Caco-2 (cell line): ENCODE measurements at regions not wholly inside any gene's neighbourhood (a gene's known extent, or its start where the extent isn't known, plus 50 kb on each side); places are given as distances from the start of the nearest gene placed in this dataset.

Source experiments
- BruUV-seq: library from RNA; stranded (reverse); fragments of 400-500 nt; replicated peaks from 2 replicates; lab custom pipeline; 2021; lab: Mats Ljungman, UMichigan
- CTCF ChIA-PET: fragments of 300-600 bp; sonication (Branson Sonifier 250); formaldehyde crosslinking; loops from one replicate; lab custom pipeline; 2022; ENCODE audit warnings: antibody characterized with exemption; lab: Charles Lee
- POLR2A ChIA-PET: fragments of 300-600 bp; sonication (Branson Sonifier 250); formaldehyde crosslinking; loops from one replicate; lab custom pipeline; 2022; ENCODE audit warnings: antibody characterized with exemption; lab: Charles Lee
- DNase-seq, 2 experiments: peaks; one replicate each; pipeline versions ENCODE4 v3.0.0 to v3.0.0-alpha.2; 2020 to 2022
- H3K27me3 ChIP-seq: replicated peaks from 2 replicates; pipeline ENCODE4 v1.6.0; 2011; ENCODE audit warnings: low read length; ENCODE audit not compliant: control insufficient read depth, insufficient read depth
- H3K36me3 ChIP-seq: 2 replicates; pipeline ENCODE4 v1.5.1; 2011; ENCODE audit warnings: low read length; ENCODE audit not compliant: control insufficient read depth, insufficient read depth
- H3K4me1 ChIP-seq: fragments of 250-450 bp; sonication (Bioruptor Pico); 2 replicates; pipeline ENCODE4 v1.5.1; 2020; ENCODE audit warnings: mild to moderate bottlenecking
- H3K4me3 ChIP-seq: 2 replicates; pipeline ENCODE4 v1.5.1; 2011; ENCODE audit warnings: low read depth, mild to moderate bottlenecking, control low read depth, low read length
- H3K9me3 ChIP-seq: fragments of 250-450 bp; sonication (Bioruptor Pico); 2 replicates; pipeline ENCODE4 v1.5.1; 2020; ENCODE audit warnings: mild to moderate bottlenecking, moderate library complexity
- H3K27ac Mint-ChIP-seq: one replicate; pipeline ENCODE4 v1.8.0; 2022; ENCODE audit warnings: mixed read lengths; ENCODE audit not compliant: unreplicated experiment
- H3K27me3 Mint-ChIP-seq: one replicate; pipeline ENCODE4 v1.8.0; 2022; ENCODE audit warnings: mixed read lengths; ENCODE audit not compliant: insufficient read depth, unreplicated experiment
- H3K36me3 Mint-ChIP-seq: one replicate; pipeline ENCODE4 v1.8.0; 2022; ENCODE audit warnings: mild to moderate bottlenecking, mixed read lengths; ENCODE audit not compliant: insufficient read depth, unreplicated experiment
- H3K4me1 Mint-ChIP-seq: one replicate; pipeline ENCODE4 v1.8.0; 2022; ENCODE audit warnings: low read depth, mixed read lengths; ENCODE audit not compliant: unreplicated experiment
- H3K4me3 Mint-ChIP-seq: one replicate; pipeline ENCODE4 v1.8.0; 2022; ENCODE audit warnings: mild to moderate bottlenecking, moderate library complexity, mixed read lengths; ENCODE audit not compliant: unreplicated experiment
- H3K9me3 Mint-ChIP-seq: one replicate; pipeline ENCODE4 v1.8.0; 2022; ENCODE audit warnings: mixed read lengths; ENCODE audit not compliant: unreplicated experiment
- CTCF ChIP-seq, 2 experiments: fragments of 200-600 bp in 1 of 2; IDR thresholded peaks; 1 replicate in 1 of 2; 2 replicates in 1 of 2; pipeline versions ENCODE4 v1.5.1 to v1.8.0; 2011 to 2022; ENCODE audit warnings: antibody characterized with exemption in 1 of 2, control low read depth in 1 of 2, inconsistent platforms in 1 of 2, low read depth in 1 of 2, low read length in 1 of 2, mild to moderate bottlenecking in 1 of 2, moderate library complexity in 1 of 2; ENCODE audit not compliant: insufficient read depth in 1 of 2, severe bottlenecking in 1 of 2, unreplicated experiment in 1 of 2
- intact Hi-C: fragments of 100-400 bp; cut with micrococcal nuclease; formaldehyde crosslinking; loops from one replicate; pipeline ENCODE4 v1.10.0; 2022; ENCODE audit not compliant: unreplicated experiment

GRCh38 chr13:76634431-76635191, 251.6 kb downstream of the KCTD12 start:
- H3K4me3 Mint-ChIP-seq = no peak overlapping the region
- TF ChIP-seq CTCF (IDR thresholded peaks at IDR 0.05; ENCODE audit: insufficient read depth in 1 of 2, low read depth in 1 of 2, low read length in 1 of 2, severe bottlenecking in 1 of 2, unreplicated experiment in 1 of 2) = no peak
- Histone ChIP-seq H3K27me3 (no peaks in the 10 kb centered on the region), H3K36me3 (no peaks in the 10 kb centered on the region), H3K4me3 (no peak overlapping the region), H3K9me3 (no peaks in the 10 kb centered on the region), H3K4me1 (no peaks in the 10 kb centered on the region)
- H3K27ac Mint-ChIP-seq = no peak overlapping the region
- no peaks in the 10 kb centered on the region for H3K36me3 Mint-ChIP-seq
- intact Hi-C loops = loop anchor here (10.0 kb wide), 1 partner anchor 960 kb away; no protein-coding TSS in a partner anchor
- DNase-seq = no peak
- no peaks in the 10 kb centered on the region for H3K9me3 Mint-ChIP-seq
- no peaks in the 10 kb centered on the region for H3K4me1 Mint-ChIP-seq
- BruUV-seq = no TSS peak
- CTCF ChIA-PET = interaction anchor here (0.5 kb wide), 1 partner anchor 69 kb away, joined by 3 read pairs; no protein-coding TSS in a partner anchor
- POLR2A ChIA-PET = no interaction called here
- H3K27me3 Mint-ChIP-seq = peaks cover 15% of the 10 kb centered on the region

- ChIA-PET POLR2A (no interaction called here), CTCF (no interaction called here)
- no peaks in the 10 kb centered on the region for H3K36me3 ChIP-seq
- Mint-ChIP-seq H3K4me3 (no peak overlapping the region), H3K9me3 (peaks cover 10% of the 10 kb centered on the region), H3K36me3 (no peaks in the 10 kb centered on the region), H3K27me3 (peaks cover 14% of the 10 kb centered on the region), H3K4me1 (no peaks in the 10 kb centered on the region), H3K27ac (no peak overlapping the region)
- H3K4me3 ChIP-seq = no peak overlapping the region
- no peaks in the 10 kb centered on the region for H3K27me3 ChIP-seq
- no TSS peak for BruUV-seq
- peak in 1 of 2 experiments; percentile 19 for DNase-seq
- no peaks in the 10 kb centered on the region for H3K9me3 ChIP-seq
- intact Hi-C loops = loop anchor here (10.0 kb wide), 1 partner anchor 958 kb away; no protein-coding TSS in a partner anchor
- no peaks in the 10 kb centered on the region for H3K4me1 ChIP-seq
- no peak for TF ChIP-seq CTCF (IDR thresholded peaks at IDR 0.05; ENCODE audit: insufficient read depth in 1 of 2, low read depth in 1 of 2, low read length in 1 of 2, severe bottlenecking in 1 of 2, unreplicated experiment in 1 of 2)
Measured at GRCh38 chr13:76632401-76633044, 253.7 kb downstream of the KCTD12 start.

GRCh38 chr13:76630629-76631230, 255.5 kb downstream of the KCTD12 start:
- Histone ChIP-seq H3K9me3 (no peaks in the 10 kb centered on the region), H3K4me1 (no peaks in the 10 kb centered on the region), H3K36me3 (no peaks in the 10 kb centered on the region), H3K4me3 (no peak overlapping the region), H3K27me3 (no peaks in the 10 kb centered on the region)
- Mint-ChIP-seq H3K27me3 (peaks cover 20% of the 10 kb centered on the region), H3K4me1 (no peaks in the 10 kb centered on the region), H3K4me3 (no peak overlapping the region), H3K27ac (no peak overlapping the region), H3K36me3 (no peaks in the 10 kb centered on the region), H3K9me3 (peaks cover 10% of the 10 kb centered on the region)
- intact Hi-C loops = loop anchor here (10.0 kb wide), 1 partner anchor 956 kb away; no protein-coding TSS in a partner anchor
- no peak for DNase-seq
- POLR2A ChIA-PET = no interaction called here
- CTCF ChIA-PET = no interaction called here
- TF ChIP-seq CTCF (IDR thresholded peaks at IDR 0.05; ENCODE audit: insufficient read depth in 1 of 2, low read depth in 1 of 2, low read length in 1 of 2, severe bottlenecking in 1 of 2, unreplicated experiment in 1 of 2) = no peak
- no TSS peak for BruUV-seq
